ENCODE measurements at regions not wholly inside any gene's neighbourhood (a gene's known extent, or its start where the extent isn't known, plus 50 kb on each side); places are given as distances from the start of the nearest gene placed in this dataset.

DNA sequence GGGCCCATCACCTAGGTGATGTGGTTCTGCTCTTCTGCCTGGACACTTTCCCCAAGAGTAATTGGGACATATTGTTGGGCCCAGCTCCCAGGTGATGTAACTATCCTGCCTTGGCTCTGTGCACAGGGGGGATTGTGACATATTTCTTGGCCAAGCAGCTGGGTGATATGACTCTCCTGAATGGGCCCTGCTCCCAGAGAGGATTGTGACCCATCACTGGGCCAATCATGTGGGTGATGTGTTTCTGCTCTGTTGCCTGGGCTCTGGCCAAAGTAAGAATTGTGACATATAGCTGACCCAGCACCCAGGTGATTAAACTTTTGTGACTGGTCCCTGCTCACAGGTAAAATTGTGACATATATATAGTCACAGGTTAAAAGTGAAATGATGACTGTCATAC lies 1904.9 kb downstream of the TP53TG3F start:
- no peak for DNase-seq

GRCh38 chr16:35365675-35366074 lies 1906.3 kb downstream of the TP53TG3F start:
- DNase-seq = no peak

DNA sequence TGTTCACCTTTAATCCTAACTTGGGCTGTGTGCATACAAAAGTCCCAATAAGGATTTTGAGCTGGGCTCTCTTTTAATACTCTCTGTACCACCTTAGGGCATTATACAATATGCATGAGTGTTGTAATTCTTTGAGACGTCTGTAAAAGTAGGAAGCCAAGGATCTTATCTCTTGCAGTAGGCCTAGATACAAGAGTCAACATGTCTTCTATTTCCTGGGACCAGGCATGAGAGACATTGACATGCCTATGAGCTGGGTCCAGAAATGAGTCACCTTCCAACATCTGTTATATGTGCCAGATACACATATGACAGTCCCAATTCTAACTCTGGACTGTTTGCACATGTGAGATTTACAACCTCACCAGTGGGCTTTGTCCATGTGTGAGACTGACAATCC lies 1911.2 kb downstream of the TP53TG3F start:
- DNase-seq = no peak

DNA sequence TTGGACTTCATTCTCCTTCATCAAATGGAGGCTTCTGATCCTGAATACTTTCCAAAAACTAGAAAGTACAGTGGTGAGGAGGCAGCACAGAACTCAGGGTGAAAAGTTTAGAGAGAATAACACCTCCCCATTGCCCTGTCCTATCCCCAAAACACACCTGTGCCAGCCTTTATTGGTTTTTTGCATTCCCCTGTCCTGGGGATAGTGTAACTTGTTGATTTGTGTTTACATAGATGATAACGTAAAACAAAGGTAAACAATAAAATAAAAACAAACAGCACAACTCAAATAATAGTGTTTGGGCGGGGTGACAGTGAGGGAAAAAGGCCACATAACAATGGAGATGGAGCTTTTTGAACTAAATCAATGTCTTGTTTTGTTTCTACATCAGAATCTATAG lies 1917.7 kb downstream of the TP53TG3F start:
- DNase-seq = no peak

- DNase-seq = no peak
These were observed 1927.2 kb downstream of the TP53TG3F start for GRCh38 chr16:35386619-35387018.

GRCh38 chr16:35391328-35391727 lies 1931.9 kb downstream of the TP53TG3F start:
- DNase-seq = peak in 29 of 56 donors; percentile 1 to 71 (median 13)

DNA sequence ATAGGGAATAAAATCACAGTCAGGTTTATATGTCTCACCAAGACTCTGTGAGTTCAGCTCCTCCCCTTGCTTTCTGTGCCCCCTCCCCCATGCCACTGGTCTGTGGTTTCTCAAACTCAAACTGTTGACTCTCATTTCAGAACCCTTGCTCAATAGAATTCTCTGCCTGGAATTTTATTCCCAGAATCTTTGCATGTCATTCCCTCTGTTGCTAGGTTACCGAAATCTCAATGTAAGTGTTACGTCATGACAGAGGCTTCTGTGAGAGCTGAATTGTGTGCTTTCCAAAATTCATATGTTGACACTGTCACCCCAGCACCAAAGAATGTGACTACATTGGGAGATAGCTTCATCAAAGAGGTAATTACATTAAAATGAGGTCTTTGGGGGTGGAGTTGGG lies 1938.8 kb downstream of the TP53TG3F start:
- DNase-seq = no peak

DNA sequence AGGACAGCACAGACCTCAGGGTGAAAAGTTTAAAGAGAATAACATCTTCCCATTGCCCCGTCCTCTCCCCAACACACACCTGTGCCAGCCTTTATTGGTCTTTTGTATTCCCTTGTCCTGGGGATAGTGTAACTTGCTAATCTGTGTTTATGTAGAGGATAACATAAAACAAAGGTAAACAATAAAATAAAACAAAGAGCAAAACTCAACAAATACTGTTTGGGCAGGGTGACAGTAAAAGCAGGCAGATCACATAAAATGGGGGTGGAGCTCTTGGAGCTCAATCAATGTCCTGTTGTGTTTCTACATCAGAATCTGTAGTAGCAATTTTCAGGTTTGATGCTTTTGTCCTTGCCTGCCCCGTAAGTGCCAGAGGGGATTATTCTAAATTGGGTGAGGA lies 1939.7 kb downstream of the TP53TG3F start:
- no peak for DNase-seq

DNA sequence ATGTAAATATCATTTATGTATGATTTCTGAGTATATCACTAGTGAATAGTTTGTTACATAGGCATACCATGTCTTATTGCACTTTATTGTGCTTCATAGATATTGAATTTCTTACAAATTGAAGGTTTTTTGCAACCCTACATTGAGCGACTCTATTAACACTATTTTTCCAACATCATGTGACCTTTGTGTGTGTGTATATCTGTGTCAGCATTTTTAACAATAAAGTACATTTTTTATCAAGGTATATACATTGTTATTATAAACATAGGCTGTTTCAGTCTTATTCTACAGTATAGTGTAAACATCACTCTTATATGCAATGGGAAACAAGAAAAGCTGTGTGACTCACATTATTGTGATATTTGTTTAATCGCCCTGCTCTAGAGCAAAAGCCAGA lies 1944.9 kb downstream of the TP53TG3F start:
- DNase-seq = no peak

DNA sequence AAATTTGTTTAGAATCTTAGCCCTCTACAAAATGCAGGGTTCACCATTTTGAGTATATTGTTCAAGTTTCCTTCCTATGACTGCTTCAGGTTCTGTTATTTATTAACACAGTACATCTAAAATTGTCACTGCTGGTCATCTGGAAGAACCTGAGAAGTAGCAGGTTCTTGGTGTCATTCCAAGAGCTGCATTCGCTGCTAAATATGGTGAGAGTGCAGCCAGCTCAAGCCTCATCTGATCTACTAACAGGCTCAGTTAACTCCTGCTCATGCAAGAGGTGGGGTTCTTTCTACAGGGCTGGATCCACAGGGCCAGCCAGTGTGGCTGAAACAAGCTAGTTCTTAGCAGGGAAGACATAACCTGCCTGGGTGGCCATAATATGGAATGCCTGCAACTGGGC lies 1946.1 kb downstream of the TP53TG3F start:
- DNase-seq = no peak

GRCh38 chr16:35409503-35409902 lies 1950.1 kb downstream of the TP53TG3F start:
- no peak for DNase-seq

GRCh38 chr16:35410438-35410837 lies 1951.0 kb downstream of the TP53TG3F start:
- no peak for DNase-seq

DNA sequence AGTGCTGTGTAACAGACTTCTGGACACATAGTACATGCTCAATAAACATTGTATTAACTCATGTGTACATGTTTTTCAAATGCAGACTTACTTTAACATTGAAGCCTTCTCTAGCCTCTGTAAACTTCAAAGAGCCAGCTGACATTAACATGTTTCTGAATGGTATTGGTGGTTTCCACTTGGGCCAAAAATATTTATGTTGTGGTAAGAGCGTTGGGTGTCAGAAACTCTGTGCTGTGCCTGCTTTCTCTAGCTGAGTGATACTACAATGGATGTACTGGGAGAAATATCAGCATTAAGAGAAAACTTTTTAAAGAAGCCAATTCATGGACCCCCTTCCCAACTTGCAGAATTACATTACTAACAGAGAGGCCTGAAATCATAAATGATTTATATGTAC lies 1951.7 kb downstream of the TP53TG3F start:
- DNase-seq = no peak

GRCh38 chr16:35414139-35414538 lies 1954.7 kb downstream of the TP53TG3F start:
- no peak for DNase-seq

- DNase-seq = no peak
These were observed 1955.2 kb downstream of the TP53TG3F start for GRCh38 chr16:35414563-35414962.

GRCh38 chr16:35425270-35425669 lies 1965.9 kb downstream of the TP53TG3F start:
- DNase-seq = no peak

- peak in 10 of 56 donors; percentile 1 to 44 (median 11) for DNase-seq
These were observed 1972.6 kb downstream of the TP53TG3F start for GRCh38 chr16:35431829-35432663.

GRCh38 chr16:35440875-35441274 lies 1981.5 kb downstream of the TP53TG3F start:
- DNase-seq = no peak

- no peak for DNase-seq
These were observed 1987.7 kb downstream of the TP53TG3F start for GRCh38 chr16:35447010-35447558.

DNA sequence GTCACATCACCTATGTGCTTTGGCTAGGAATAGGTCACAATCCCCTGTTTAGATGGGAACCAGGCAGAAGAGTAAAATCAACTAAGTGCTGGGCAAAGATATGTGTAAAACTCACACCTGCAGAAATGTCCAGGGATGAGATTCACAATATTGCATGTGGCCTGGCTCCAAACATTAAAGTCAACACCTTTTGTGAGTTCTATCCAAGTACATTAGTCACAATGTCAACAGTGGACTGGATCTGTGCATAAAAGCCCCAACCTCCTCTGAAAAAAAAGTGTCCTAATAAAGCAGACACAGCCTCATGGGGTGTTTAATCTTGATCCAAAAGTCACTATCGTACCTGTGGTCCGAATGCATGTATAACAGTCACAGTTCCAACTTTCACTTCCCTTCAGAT lies 1990.3 kb downstream of the TP53TG3F start:
- DNase-seq = no peak

GRCh38 chr16:35450648-35451047 lies 1991.2 kb downstream of the TP53TG3F start:
- DNase-seq = no peak

- no peak for DNase-seq
These were observed 1993.1 kb downstream of the TP53TG3F start for GRCh38 chr16:35452471-35452870.

GRCh38 chr16:35463358-35463757 lies 2003.9 kb downstream of the TP53TG3F start:
- no peak for DNase-seq
